H1 (cell line): ENCODE measurements at regions not wholly inside any gene's neighbourhood (a gene's known extent, or its start where the extent isn't known, plus 50 kb on each side); places are given as distances from the start of the nearest gene placed in this dataset.

Source experiments
- CTCF ChIA-PET: fragments of 300-600 bp; sonication (Branson Sonifier 250); formaldehyde crosslinking; loops from one replicate; lab custom pipeline; 2021; ENCODE audit not compliant: partially characterized antibody; lab: Charles Lee
- POLR2A ChIA-PET: fragments of 300-600 bp; sonication (Branson Sonifier 250); formaldehyde crosslinking; loops from one replicate; lab custom pipeline; 2021; ENCODE audit warnings: inconsistent platforms; ENCODE audit not compliant: partially characterized antibody; lab: Charles Lee
- DNase-seq, 2 experiments: peaks; one replicate each; pipeline versions ENCODE4 v3.0.0 to v3.0.0-alpha.2; 2010 to 2022; ENCODE audit warnings: low spot score in 2 of 2, low read depth in 1 of 2, mixed read lengths in 1 of 2
- FAIRE-seq: peaks from 2 replicates; lab custom pipeline; 2011; peaks lifted over from hg19 to GRCh38; lab: Jason Lieb, UNC
- H2AFZ ChIP-seq: 2 replicates; pipeline ENCODE4 v1.8.1; 2012; ENCODE audit warnings: low read length, inconsistent platforms
- H2AK5ac ChIP-seq: 2 replicates; pipeline ENCODE4 v1.6.1; 2013; ENCODE audit warnings: low read depth, low read length
- H2BK120ac ChIP-seq: replicated peaks from 2 replicates; pipeline ENCODE3; 2013; ENCODE audit warnings: low read depth, low read length, inconsistent platforms
- H2BK12ac ChIP-seq: 2 replicates; pipeline ENCODE4 v1.6.1; 2013; ENCODE audit warnings: low read depth, low read length
- H2BK15ac ChIP-seq: 2 replicates; pipeline ENCODE4 v1.6.1; 2013; ENCODE audit warnings: low read length
- H2BK20ac ChIP-seq: 2 replicates; pipeline ENCODE4 v1.6.1; 2013; ENCODE audit warnings: low read length
- H2BK5ac ChIP-seq: 2 replicates; pipeline ENCODE4 v1.6.1; 2013; ENCODE audit warnings: low read depth, low read length
- H3K14ac ChIP-seq: 2 replicates; pipeline ENCODE4 v1.6.1; 2013; ENCODE audit warnings: inconsistent platforms; ENCODE audit not compliant: insufficient read length
- H3K18ac ChIP-seq: 2 replicates; pipeline ENCODE4 v1.6.1; 2013; ENCODE audit warnings: low read length; ENCODE audit errors: extremely low read depth
- H3K23ac ChIP-seq: 2 replicates; pipeline ENCODE4 v1.6.1; 2013; ENCODE audit warnings: inconsistent platforms; ENCODE audit not compliant: insufficient read length
- H3K23me2 ChIP-seq: 2 replicates; pipeline ENCODE4 v1.6.1; 2013; ENCODE audit warnings: low read depth, low read length
- H3K27ac ChIP-seq: 2 replicates; pipeline ENCODE4 v1.6.1; 2011; ENCODE audit warnings: low read depth, low read length, inconsistent platforms
- H3K27me3 ChIP-seq, 4 experiments: replicated peaks in 1 of 4; 1 replicate in 1 of 4; 2 replicates in 3 of 4; pipeline versions ENCODE4 v1.6.1 to v1.8.1; 2011 to 2013; ENCODE audit warnings: low read length in 3 of 4, mild to moderate bottlenecking in 3 of 4, inconsistent platforms in 2 of 4, mixed read lengths in 2 of 4, moderate library complexity in 1 of 4; ENCODE audit not compliant: control insufficient read depth in 3 of 4, insufficient read depth in 3 of 4; ENCODE audit errors: extremely low read depth in 1 of 4
- H3K36me3 ChIP-seq, 4 experiments: 2 replicates each; pipeline versions ENCODE4 v1.6.1 to v1.8.1; 2011 to 2013; ENCODE audit warnings: mild to moderate bottlenecking in 4 of 4, low read length in 3 of 4, moderate library complexity in 2 of 4, control low read depth in 1 of 4, inconsistent platforms in 1 of 4; ENCODE audit not compliant: insufficient read depth in 4 of 4, control insufficient read depth in 2 of 4
- H3K4ac ChIP-seq: replicated peaks from 2 replicates; pipeline ENCODE3; 2013; ENCODE audit warnings: low read length, low read depth, mixed read lengths, inconsistent platforms; ENCODE audit not compliant: insufficient read length
- H3K4me1 ChIP-seq, 4 experiments: replicated peaks in 1 of 4; 1 replicate in 1 of 4; 2 replicates in 3 of 4; pipeline versions ENCODE4 v1.6.1 to v1.8.1; 2011 to 2013; ENCODE audit warnings: low read length in 3 of 4, inconsistent platforms in 2 of 4, mixed read lengths in 1 of 4; ENCODE audit not compliant: insufficient read depth in 4 of 4, control insufficient read depth in 3 of 4
- H3K4me2 ChIP-seq, 2 experiments: 2 replicates each; pipeline versions ENCODE4 v1.6.1 to v1.8.1; 2011 to 2013; ENCODE audit warnings: low read depth in 2 of 2, low read length in 2 of 2, control low read depth in 1 of 2, inconsistent platforms in 1 of 2, mild to moderate bottlenecking in 1 of 2; ENCODE audit not compliant: insufficient read depth in 1 of 2
- H3K4me3 ChIP-seq, 4 experiments: fragments of 200-600, 300-600 bp in 1 of 4; sonication (generic), shearing (Covaris generic), sonication (Bioruptor Twin) in 1 of 4; 2 replicates each; pipeline versions ENCODE4 v1.5.1 to v1.8.1; 2011 to 2016; ENCODE audit warnings: low read length in 4 of 4, low read depth in 3 of 4, control low read depth in 2 of 4, inconsistent platforms in 2 of 4, mild to moderate bottlenecking in 2 of 4, mixed read lengths in 1 of 4, moderate library complexity in 1 of 4; ENCODE audit not compliant: insufficient read depth in 2 of 4; ENCODE audit errors: extremely low read depth in 1 of 4
- H3K56ac ChIP-seq: replicated peaks from 2 replicates; pipeline ENCODE3; 2013; ENCODE audit warnings: low read depth, mild to moderate bottlenecking, mixed read lengths, low read length, inconsistent platforms; ENCODE audit not compliant: insufficient read length
- H3K79me1 ChIP-seq: 2 replicates; pipeline ENCODE4 v1.6.1; 2013; ENCODE audit warnings: low read depth, low read length, control low read depth
- H3K79me2 ChIP-seq, 2 experiments: 2 replicates each; pipeline versions ENCODE4 v1.6.1 to v1.8.1; 2012 to 2013; ENCODE audit warnings: low read length in 2 of 2, mild to moderate bottlenecking in 2 of 2, inconsistent platforms in 1 of 2; ENCODE audit not compliant: insufficient read depth in 2 of 2, control insufficient read depth in 1 of 2
- H3K9ac ChIP-seq, 4 experiments: replicated peaks in 1 of 4; 1 replicate in 1 of 4; 2 replicates in 3 of 4; pipeline versions ENCODE4 v1.6.1 to v1.8.1; 2011 to 2013; ENCODE audit warnings: low read depth in 3 of 4, low read length in 3 of 4, control low read depth in 2 of 4, mild to moderate bottlenecking in 2 of 4, moderate library complexity in 2 of 4, inconsistent platforms in 1 of 4; ENCODE audit errors: extremely low read depth in 1 of 4
- H3K9me3 ChIP-seq, 2 experiments: 2 replicates each; pipeline versions ENCODE4 v1.6.1 to v1.8.1; 2012 to 2013; ENCODE audit warnings: mild to moderate bottlenecking in 2 of 2, moderate library complexity in 2 of 2, control low read depth in 1 of 2, inconsistent platforms in 1 of 2, low read depth in 1 of 2, low read length in 1 of 2, mixed read lengths in 1 of 2; ENCODE audit not compliant: insufficient read depth in 2 of 2
- H4K20me1 ChIP-seq, 2 experiments: replicated peaks in 1 of 2; 2 replicates each; pipeline versions ENCODE3 to v1.8.1; 2011 to 2013; ENCODE audit warnings: inconsistent platforms in 2 of 2, low read length in 2 of 2, mild to moderate bottlenecking in 1 of 2; ENCODE audit not compliant: insufficient read depth in 2 of 2, control insufficient read depth in 1 of 2
- H4K5ac ChIP-seq: 2 replicates; pipeline ENCODE4 v1.6.1; 2013; ENCODE audit warnings: low read length, low read depth, mixed read lengths, inconsistent platforms; ENCODE audit not compliant: insufficient read length
- H4K8ac ChIP-seq: 2 replicates; pipeline ENCODE4 v1.8.0; 2013; ENCODE audit warnings: mild to moderate bottlenecking, moderate library complexity, low read length, inconsistent platforms; ENCODE audit not compliant: insufficient read depth; ENCODE audit errors: extremely low read depth
- H4K91ac ChIP-seq: replicated peaks from 2 replicates; pipeline ENCODE3; 2013; ENCODE audit warnings: low read length, mixed read lengths, inconsistent platforms; ENCODE audit not compliant: insufficient read length
- CHD7 ChIP-seq: fragments of 300-600 bp; sonication (generic); IDR thresholded peaks from 2 replicates; pipeline ENCODE4 v1.7.1; 2012; ENCODE audit warnings: low read length, moderate library complexity, mild to moderate bottlenecking, inconsistent platforms; ENCODE audit not compliant: insufficient replicate concordance
- TAF1 ChIP-seq: IDR thresholded peaks from 2 replicates; pipeline ENCODE4 v1.6.1; 2011; ENCODE audit warnings: mild to moderate bottlenecking, low read depth, low read length

- H3K4me3 ChIP-seq, result no peak overlapping the region
- no peak overlapping the region for H4K5ac ChIP-seq
- no peaks in the 10 kb centered on the region for H3K79me1 ChIP-seq
- H2BK12ac ChIP-seq, result no peak overlapping the region
- no peak overlapping the region for H3K56ac ChIP-seq
- no peaks in the 10 kb centered on the region for H3K23me2 ChIP-seq
- H2AK5ac ChIP-seq, result no peak overlapping the region
- H4K20me1 ChIP-seq, result no peaks in the 10 kb centered on the region
- H2BK120ac ChIP-seq, result no peak overlapping the region
- H3K9ac ChIP-seq, result no peak overlapping the region
- H3K14ac ChIP-seq, result no peak overlapping the region
- CTCF ChIA-PET, result no interaction called here
- H3K4me1 ChIP-seq, result no peaks in the 10 kb centered on the region
- no peak overlapping the region for H2AFZ ChIP-seq
- H2BK15ac ChIP-seq, result no peak overlapping the region
- no peak overlapping the region for H3K23ac ChIP-seq
- peaks cover 3 to 4% of the 10 kb centered on the region in 2 experiments; a peak in 2 of 4 replicates for H3K9me3 ChIP-seq
- POLR2A ChIA-PET, result no interaction called here
- FAIRE-seq (no peak), DNase-seq (no peak)
- H3K79me2 ChIP-seq, result no peaks in the 10 kb centered on the region
- H3K4ac ChIP-seq, result no peak overlapping the region
- no peaks in the 10 kb centered on the region for H3K27me3 ChIP-seq
- no peak overlapping the region for H4K8ac ChIP-seq
- no peak overlapping the region for H3K27ac ChIP-seq
- no peak overlapping the region for H2BK5ac ChIP-seq
- H3K4me2 ChIP-seq, result no peak overlapping the region
- H3K36me3 ChIP-seq, result no peaks in the 10 kb centered on the region; a peak in 1 of 8 replicates
- no peak overlapping the region for H2BK20ac ChIP-seq
- no peak overlapping the region for H3K18ac ChIP-seq
- no peak overlapping the region for H4K91ac ChIP-seq
- TF ChIP-seq CHD7, result no peak
- no peak for TF ChIP-seq TAF1
Observed at GRCh38 chr4:125702406-125702805, 387.7 kb downstream of the FAT4 start.
